ENCODE measurements at regions not wholly inside any gene's neighbourhood (a gene's known extent, or its start where the extent isn't known, plus 50 kb on each side); places are given as distances from the start of the nearest gene placed in this dataset.

DNA sequence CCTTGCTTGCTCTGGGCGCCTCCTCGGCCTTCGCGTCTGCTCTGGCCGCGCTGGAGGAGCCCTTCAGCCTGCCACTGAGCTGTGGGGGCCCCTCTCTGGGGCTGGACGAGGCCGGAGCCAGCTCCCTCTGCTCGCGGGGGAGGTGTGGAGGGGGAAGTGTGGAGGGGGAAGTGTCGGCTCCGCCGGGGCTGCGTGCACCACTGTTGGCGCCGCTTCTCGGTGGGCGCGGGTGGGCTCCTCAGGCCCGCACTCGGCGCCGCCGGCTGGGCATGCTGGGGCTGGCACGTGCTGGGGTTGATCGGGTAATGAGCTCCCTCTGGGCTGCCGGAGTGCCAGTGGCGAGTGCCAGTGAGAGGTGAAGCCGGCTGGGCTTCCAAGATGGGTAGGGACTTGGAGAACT lies 116.7 kb downstream of the CPXCR1 start:
- TF ChIP-seq, protein P1, sequence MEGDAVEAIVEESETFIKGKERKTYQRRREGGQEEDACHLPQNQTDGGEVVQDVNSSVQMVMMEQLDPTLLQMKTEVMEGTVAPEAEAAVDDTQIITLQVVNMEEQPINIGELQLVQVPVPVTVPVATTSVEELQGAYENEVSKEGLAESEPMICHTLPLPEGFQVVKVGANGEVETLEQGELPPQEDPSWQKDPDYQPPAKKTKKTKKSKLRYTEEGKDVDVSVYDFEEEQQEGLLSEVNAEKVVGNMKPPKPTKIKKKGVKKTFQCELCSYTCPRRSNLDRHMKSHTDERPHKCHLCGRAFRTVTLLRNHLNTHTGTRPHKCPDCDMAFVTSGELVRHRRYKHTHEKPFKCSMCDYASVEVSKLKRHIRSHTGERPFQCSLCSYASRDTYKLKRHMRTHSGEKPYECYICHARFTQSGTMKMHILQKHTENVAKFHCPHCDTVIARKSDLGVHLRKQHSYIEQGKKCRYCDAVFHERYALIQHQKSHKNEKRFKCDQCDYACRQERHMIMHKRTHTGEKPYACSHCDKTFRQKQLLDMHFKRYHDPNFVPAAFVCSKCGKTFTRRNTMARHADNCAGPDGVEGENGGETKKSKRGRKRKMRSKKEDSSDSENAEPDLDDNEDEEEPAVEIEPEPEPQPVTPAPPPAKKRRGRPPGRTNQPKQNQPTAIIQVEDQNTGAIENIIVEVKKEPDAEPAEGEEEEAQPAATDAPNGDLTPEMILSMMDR (IDR thresholded peaks at IDR 0.05): no peak
- TF ChIP-seq ZFX (IDR thresholded peaks at IDR 0.05; ENCODE audit: borderline replicate concordance): no peak

All from 22Rv1 (cell line).